ENCODE measurements at regions not wholly inside any gene's neighbourhood (a gene's known extent, or its start where the extent isn't known, plus 50 kb on each side); places are given as distances from the start of the nearest gene placed in this dataset.

DNA sequence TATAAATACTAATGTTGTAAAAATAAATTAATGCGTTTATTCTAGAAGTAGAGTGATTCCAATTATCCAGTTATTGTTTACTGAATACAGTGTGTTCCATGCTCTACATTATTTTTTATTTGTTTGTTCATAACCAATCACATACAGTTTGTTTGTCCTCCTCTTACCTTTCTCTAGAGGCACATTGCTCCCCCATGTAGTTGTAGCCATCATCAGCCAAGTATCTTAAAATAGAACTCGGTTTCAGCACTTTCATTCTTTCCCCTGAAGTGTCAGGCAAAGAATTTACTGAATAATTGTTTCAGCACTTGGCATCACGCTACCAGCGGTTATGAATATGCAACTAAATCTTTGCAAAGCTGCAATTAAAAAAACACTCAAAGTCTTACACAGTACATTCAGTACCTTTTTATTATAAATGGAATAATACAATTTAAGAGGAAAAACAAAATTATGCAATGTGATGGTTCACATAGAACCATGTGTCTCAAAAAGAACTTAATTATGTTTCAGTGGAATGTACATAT lies 448.6 kb upstream of the ATP10A start:
- Histone ChIP-seq H3K4me3 (no peak overlapping the region), H3K9me3 (peaks cover 0 to 53% (median 0%) of the 10 kb centered on the region in 11 donors), H3K36me3 (no peaks in the 10 kb centered on the region), H3K27ac (no peak overlapping the region), H3K27me3 (no peaks in the 10 kb centered on the region), H3K4me1 (no peaks in the 10 kb centered on the region)
- DNase-seq = no peak
- TF ChIP-seq, protein P1, sequence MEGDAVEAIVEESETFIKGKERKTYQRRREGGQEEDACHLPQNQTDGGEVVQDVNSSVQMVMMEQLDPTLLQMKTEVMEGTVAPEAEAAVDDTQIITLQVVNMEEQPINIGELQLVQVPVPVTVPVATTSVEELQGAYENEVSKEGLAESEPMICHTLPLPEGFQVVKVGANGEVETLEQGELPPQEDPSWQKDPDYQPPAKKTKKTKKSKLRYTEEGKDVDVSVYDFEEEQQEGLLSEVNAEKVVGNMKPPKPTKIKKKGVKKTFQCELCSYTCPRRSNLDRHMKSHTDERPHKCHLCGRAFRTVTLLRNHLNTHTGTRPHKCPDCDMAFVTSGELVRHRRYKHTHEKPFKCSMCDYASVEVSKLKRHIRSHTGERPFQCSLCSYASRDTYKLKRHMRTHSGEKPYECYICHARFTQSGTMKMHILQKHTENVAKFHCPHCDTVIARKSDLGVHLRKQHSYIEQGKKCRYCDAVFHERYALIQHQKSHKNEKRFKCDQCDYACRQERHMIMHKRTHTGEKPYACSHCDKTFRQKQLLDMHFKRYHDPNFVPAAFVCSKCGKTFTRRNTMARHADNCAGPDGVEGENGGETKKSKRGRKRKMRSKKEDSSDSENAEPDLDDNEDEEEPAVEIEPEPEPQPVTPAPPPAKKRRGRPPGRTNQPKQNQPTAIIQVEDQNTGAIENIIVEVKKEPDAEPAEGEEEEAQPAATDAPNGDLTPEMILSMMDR (IDR thresholded peaks at IDR 0.05) = no peak
- ATAC-seq = peak in 1 of 8 donors; percentile 74
- intact Hi-C loops (cut with DNase I) = no loop called here
- 64 to 67% methylated on average over 4 of the region's 4 CpGs for WGBS, 2 donors

DNA sequence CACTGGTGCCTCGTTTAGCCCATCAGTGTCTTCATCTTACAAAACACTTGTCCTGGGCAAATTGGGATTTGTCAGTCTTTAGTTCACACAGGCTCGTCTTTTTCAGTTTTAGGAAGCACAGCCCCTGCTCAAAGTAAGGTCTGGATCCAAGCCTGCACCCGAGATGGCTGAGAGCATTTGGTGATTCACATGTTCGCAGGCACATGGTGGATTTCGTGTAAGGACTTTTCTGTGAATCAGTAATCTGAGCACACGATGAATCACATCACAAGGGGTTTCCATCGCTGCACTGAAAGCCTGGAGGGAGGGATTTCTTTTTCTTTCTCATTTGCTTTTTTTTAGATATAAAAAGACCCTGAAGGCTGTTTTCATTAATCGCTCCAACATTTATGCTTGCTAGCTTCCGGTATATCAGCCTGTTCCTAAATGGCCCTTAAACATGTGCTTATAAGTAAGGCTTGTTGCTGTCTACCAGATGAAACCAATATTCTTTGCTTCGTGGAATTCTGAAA lies 435.6 kb upstream of the ATP10A start:
- Histone ChIP-seq H3K4me1 (peaks cover 0 to 4% (median 0%) of the 10 kb centered on the region in 9 donors), H3K27me3 (no peaks in the 10 kb centered on the region), H3K36me3 (no peaks in the 10 kb centered on the region), H3K9me3 (peaks cover 0 to 10% (median 0%) of the 10 kb centered on the region in 11 donors), H3K4me3 (no peak overlapping the region), H3K27ac (no peak overlapping the region)
- ATAC-seq (no peak), DNase-seq (no peak)
- 79 to 82% methylated on average over 10 of the region's 10 CpGs for WGBS, 2 donors
- intact Hi-C loops (cut with DNase I) = loop anchor here in 1 of 10 donors (10.0 kb wide), 1 partner anchor 566 kb away; the partner anchor contains the start of gene GABRA5
- TF ChIP-seq, protein P1 (IDR thresholded peaks at IDR 0.05) = no peak

DNA sequence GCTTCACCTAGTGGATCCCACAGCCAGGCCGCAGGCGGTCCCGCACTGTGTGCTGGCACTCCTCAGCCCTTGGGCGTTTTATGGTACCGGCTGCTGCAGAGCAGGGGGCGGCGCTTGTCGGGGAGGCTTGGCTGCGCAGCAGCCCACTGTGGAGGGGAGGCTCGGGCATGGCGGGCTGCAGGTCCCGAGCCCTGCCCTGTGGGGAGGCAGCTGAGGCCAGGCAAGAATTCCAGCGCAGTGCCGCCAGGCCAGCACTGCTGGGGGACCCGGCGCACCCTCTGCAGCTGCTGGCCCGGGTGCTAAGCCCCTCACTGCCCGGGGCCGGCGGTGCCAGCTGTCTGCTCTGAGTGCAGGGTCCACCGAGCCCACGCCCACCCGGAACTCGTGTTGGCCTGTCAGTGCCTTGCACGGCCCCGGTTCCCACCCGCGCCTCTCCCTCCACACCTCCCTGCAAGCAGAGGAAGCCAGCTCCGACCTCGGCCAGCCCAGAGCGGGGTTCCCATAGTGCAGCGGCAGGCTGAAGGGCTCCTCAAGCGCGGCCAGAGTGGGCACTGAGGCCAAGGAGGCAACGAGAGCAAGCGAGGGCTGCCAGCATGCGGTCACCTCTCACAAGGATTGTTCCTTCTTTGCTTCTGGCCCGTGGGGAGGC lies 435.0 kb upstream of the ATP10A start:
- Histone ChIP-seq H3K27ac (no peak overlapping the region), H3K4me3 (no peak overlapping the region), H3K27me3 (no peaks in the 10 kb centered on the region), H3K9me3 (peaks cover 0 to 10% (median 0%) of the 10 kb centered on the region in 11 donors), H3K4me1 (peaks cover 0 to 4% (median 0%) of the 10 kb centered on the region in 9 donors), H3K36me3 (no peaks in the 10 kb centered on the region)
- WGBS, 2 donors = 93 to 95% methylated on average over 38 of the region's 38 CpGs
- intact Hi-C loops (cut with DNase I) = loop anchor here in 1 of 10 donors (10.0 kb wide), 1 partner anchor 567 kb away; the partner anchor contains the start of gene GABRA5
- no peak for ATAC-seq
- TF ChIP-seq, protein P1 (IDR thresholded peaks at IDR 0.05) = no peak
- no peak for DNase-seq

DNA sequence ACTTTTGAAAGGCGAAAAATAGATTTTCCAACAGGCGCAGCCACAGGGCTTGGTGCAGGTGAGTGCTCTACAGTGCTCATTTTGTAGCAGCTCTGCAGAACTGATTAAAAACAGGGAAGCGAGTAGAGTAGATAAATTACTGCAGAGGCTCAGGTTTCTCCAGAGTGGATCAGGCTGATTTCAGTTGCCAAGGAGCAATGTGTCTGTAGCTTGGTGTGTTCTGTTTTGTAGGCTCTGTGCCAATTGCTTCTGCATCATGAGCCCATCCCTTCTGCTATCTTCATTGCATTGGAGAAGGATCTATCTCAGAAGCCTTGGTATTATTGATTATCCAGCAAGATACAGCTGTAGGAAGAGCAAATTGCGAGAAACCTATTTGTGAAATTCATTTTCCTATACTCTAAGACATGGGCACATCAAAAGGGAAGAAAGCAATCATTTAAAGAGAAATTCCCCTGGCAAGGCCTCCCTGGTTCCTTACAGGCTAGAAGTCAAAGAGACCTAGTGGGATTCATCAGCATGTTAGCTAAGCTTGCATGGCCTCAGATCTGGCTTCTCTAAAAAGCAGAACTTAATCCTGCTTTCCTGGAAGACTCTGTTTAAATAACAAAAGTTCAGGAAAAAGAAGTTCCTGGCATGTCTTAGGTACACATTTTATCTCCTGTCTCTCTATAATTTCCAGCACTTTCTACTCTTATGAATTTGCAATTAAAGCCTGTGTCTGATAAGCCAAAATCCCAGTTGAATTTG lies 432.4 kb upstream of the ATP10A start:
- H3K36me3 ChIP-seq = no peaks in the 10 kb centered on the region
- 65 to 68% methylated on average over 4 of the region's 4 CpGs for WGBS, 2 donors
- no peak for DNase-seq
- H3K4me1 ChIP-seq = peaks cover 0 to 4% (median 0%) of the 10 kb centered on the region in 9 donors
- TF ChIP-seq, protein P1 (IDR thresholded peaks at IDR 0.05) = no peak
- H3K9me3 ChIP-seq = peaks cover 0 to 10% (median 0%) of the 10 kb centered on the region in 11 donors
- peak in 1 of 8 donors; percentile 29 for ATAC-seq
- intact Hi-C loops (cut with DNase I) = loop anchor here in 1 of 10 donors (10.0 kb wide), 1 partner anchor 569 kb away; the partner anchor contains the start of gene GABRA5
- no peak overlapping the region for H3K27ac ChIP-seq
- no peak overlapping the region for H3K4me3 ChIP-seq
- no peaks in the 10 kb centered on the region for H3K27me3 ChIP-seq
